ENCODE measurements at regions not wholly inside any gene's neighbourhood (a gene's known extent, or its start where the extent isn't known, plus 50 kb on each side); places are given as distances from the start of the nearest gene placed in this dataset.

GRCh38 chr2:217171874-217172273 lies 312.0 kb upstream of the TNP1 start:
- no peaks in the 10 kb centered on the region for H3K36me3 Mint-ChIP-seq (ENCODE audit: low read depth)
- CTCF ChIA-PET, result interaction anchor here (0.7 to 1.6 kb wide), 2 partner anchors 12 to 53 kb away, joined by 3 read pairs; no protein-coding TSS in a partner anchor
- no peaks in the 10 kb centered on the region for H3K4me1 Mint-ChIP-seq
- peaks cover 7% of the 10 kb centered on the region for H3K9me3 Mint-ChIP-seq (ENCODE audit: low read depth)
- no peak overlapping the region for H3K4me3 Mint-ChIP-seq
- POLR2A ChIA-PET, result no interaction called here
- no peak overlapping the region for H3K27ac Mint-ChIP-seq
- intact Hi-C loops (cut with DNase I, micrococcal nuclease), result no loop called here
- no peak for DNase-seq
- peaks cover 6% of the 10 kb centered on the region for H3K27me3 Mint-ChIP-seq
- no peak for ATAC-seq

GRCh38 chr2:217168496-217168895 lies 308.6 kb upstream of the TNP1 start:
- DNase-seq, result no peak
- ATAC-seq, result no peak
- ChIA-PET CTCF (interaction anchor here (0.7 kb wide), 1 partner anchor 368 kb away, joined by 3 read pairs; no protein-coding TSS in a partner anchor), POLR2A (no interaction called here)
- Mint-ChIP-seq H3K9me3 (ENCODE audit: low read depth) (peaks cover 7% of the 10 kb centered on the region), H3K4me1 (no peaks in the 10 kb centered on the region), H3K27me3 (peaks cover 10% of the 10 kb centered on the region), H3K4me3 (no peak overlapping the region), H3K27ac (no peak overlapping the region), H3K36me3 (ENCODE audit: low read depth) (no peaks in the 10 kb centered on the region)
- intact Hi-C loops (cut with DNase I, micrococcal nuclease), result loop anchor here (5.0 to 10.0 kb wide), 2 partner anchors 346 to 391 kb away; no protein-coding TSS in a partner anchor

- no peak overlapping the region for H3K4me3 Mint-ChIP-seq
- intact Hi-C loops (cut with DNase I, micrococcal nuclease), result loop anchor here (2.0 to 10.0 kb wide), 4 partner anchors 347 to 545 kb away; no protein-coding TSS in a partner anchor
- CTCF ChIA-PET, result interaction anchor here (0.6 kb wide), 1 partner anchor 551 kb away, joined by 3 read pairs; no protein-coding TSS in a partner anchor
Measured at GRCh38 chr2:217167531-217167930, 307.7 kb upstream of the TNP1 start.

GRCh38 chr2:217166241-217166850 lies 306.5 kb upstream of the TNP1 start:
- peaks cover 17% of the 10 kb centered on the region for H3K4me1 Mint-ChIP-seq
- intact Hi-C loops (cut with DNase I, micrococcal nuclease), result loop anchor here (1.0 to 10.0 kb wide), 5 partner anchors 348 to 546 kb away; no protein-coding TSS in a partner anchor
- no peak for ATAC-seq
- no peak for DNase-seq
- peaks cover 7% of the 10 kb centered on the region for H3K9me3 Mint-ChIP-seq (ENCODE audit: low read depth)
- CTCF ChIA-PET, result interaction anchor here (0.6 to 1.2 kb wide), 6 partner anchors 9 to 472 kb away, joined by 3 to 9 read pairs (median 4); no protein-coding TSS in a partner anchor
- H3K4me3 Mint-ChIP-seq, result no peak overlapping the region
- POLR2A ChIA-PET, result no interaction called here
- no peak overlapping the region for H3K27ac Mint-ChIP-seq
- no peaks in the 10 kb centered on the region for H3K36me3 Mint-ChIP-seq (ENCODE audit: low read depth)
- peaks cover 14% of the 10 kb centered on the region for H3K27me3 Mint-ChIP-seq

More at GRCh38 chr2:217167531-217167930, 307.7 kb upstream of the TNP1 start:
- Mint-ChIP-seq H3K9me3 (ENCODE audit: low read depth) (peaks cover 7% of the 10 kb centered on the region), H3K36me3 (ENCODE audit: low read depth) (no peaks in the 10 kb centered on the region), H3K27me3 (peaks cover 10% of the 10 kb centered on the region), H3K4me1 (peaks cover 5% of the 10 kb centered on the region), H3K27ac (no peak overlapping the region)
- ATAC-seq, result no peak
- POLR2A ChIA-PET, result no interaction called here
- DNase-seq, result no peak

- Mint-ChIP-seq H3K4me3 (no peak overlapping the region), H3K4me1 (peaks cover 21% of the 10 kb centered on the region), H3K9me3 (ENCODE audit: low read depth) (peaks cover 2% of the 10 kb centered on the region), H3K27ac (no peak overlapping the region), H3K27me3 (peaks cover 13% of the 10 kb centered on the region), H3K36me3 (ENCODE audit: low read depth) (no peaks in the 10 kb centered on the region)
- DNase-seq (no peak), ATAC-seq (no peak)
- ChIA-PET POLR2A (no interaction called here), CTCF (interaction anchor here (0.8 to 1.2 kb wide), 4 partner anchors 10 to 427 kb away, joined by 3 to 9 read pairs (median 4); no protein-coding TSS in a partner anchor)
- intact Hi-C loops (cut with DNase I, micrococcal nuclease), result loop anchor here (5.0 to 10.0 kb wide), 2 partner anchors 349 to 388 kb away; no protein-coding TSS in a partner anchor
Measured at GRCh38 chr2:217165547-217165946, 305.7 kb upstream of the TNP1 start.

GRCh38 chr2:217163987-217164386 lies 304.1 kb upstream of the TNP1 start:
- H3K9me3 Mint-ChIP-seq (ENCODE audit: low read depth), result no peaks in the 10 kb centered on the region
- DNase-seq, result no peak
- CTCF ChIA-PET, result interaction anchor here (0.8 to 0.9 kb wide), 2 partner anchors 228 to 644 kb away, joined by 3 read pairs; no protein-coding TSS in a partner anchor
- no peak overlapping the region for H3K27ac Mint-ChIP-seq
- no peak overlapping the region for H3K4me3 Mint-ChIP-seq
- intact Hi-C loops (cut with DNase I, micrococcal nuclease), result loop anchor here (10.0 kb wide), 1 partner anchor 351 kb away; no protein-coding TSS in a partner anchor
- peaks cover 11% of the 10 kb centered on the region for H3K27me3 Mint-ChIP-seq
- POLR2A ChIA-PET, result no interaction called here
- H3K4me1 Mint-ChIP-seq, result peaks cover 21% of the 10 kb centered on the region
- no peak for ATAC-seq
- no peaks in the 10 kb centered on the region for H3K36me3 Mint-ChIP-seq (ENCODE audit: low read depth)

GRCh38 chr2:217162533-217162932 lies 302.7 kb upstream of the TNP1 start:
- ChIA-PET CTCF (interaction anchor here (0.6 kb wide), 1 partner anchor 348 kb away, joined by 3 read pairs; no protein-coding TSS in a partner anchor), POLR2A (interaction anchor here (0.6 kb wide), 1 partner anchor 24 kb away, joined by 8 read pairs; no protein-coding TSS in a partner anchor)
- Mint-ChIP-seq H3K27me3 (peaks cover 13% of the 10 kb centered on the region), H3K27ac (no peak overlapping the region), H3K4me3 (no peak overlapping the region), H3K36me3 (ENCODE audit: low read depth) (no peaks in the 10 kb centered on the region), H3K9me3 (ENCODE audit: low read depth) (no peaks in the 10 kb centered on the region), H3K4me1 (peaks cover 21% of the 10 kb centered on the region)
- DNase-seq, result peak; percentile 63
- intact Hi-C loops (cut with DNase I, micrococcal nuclease), result loop anchor here (10.0 kb wide), 1 partner anchor 352 kb away; no protein-coding TSS in a partner anchor
- ATAC-seq, result peak; percentile 68

- H3K9me3 Mint-ChIP-seq (ENCODE audit: low read depth), result no peaks in the 10 kb centered on the region
- peak overlapping the region; percentile 3 for H3K4me3 Mint-ChIP-seq
- DNase-seq (peak; percentile 16), ATAC-seq (no peak)
- ChIA-PET POLR2A (no interaction called here), CTCF (interaction anchor here (0.6 to 0.7 kb wide), 2 partner anchors 174 to 477 kb away, joined by 3 read pairs; no protein-coding TSS in a partner anchor)
- no peak overlapping the region for H3K27ac Mint-ChIP-seq
- no peaks in the 10 kb centered on the region for H3K36me3 Mint-ChIP-seq (ENCODE audit: low read depth)
- intact Hi-C loops (cut with DNase I, micrococcal nuclease), result loop anchor here (10.0 kb wide), 1 partner anchor 354 kb away; no protein-coding TSS in a partner anchor
- peaks cover 21% of the 10 kb centered on the region for H3K4me1 Mint-ChIP-seq
- H3K27me3 Mint-ChIP-seq, result peaks cover 13% of the 10 kb centered on the region
Measured at GRCh38 chr2:217160978-217161973, 301.4 kb upstream of the TNP1 start.

- no peaks in the 10 kb centered on the region for H3K9me3 Mint-ChIP-seq (ENCODE audit: low read depth)
- no peaks in the 10 kb centered on the region for H3K36me3 Mint-ChIP-seq (ENCODE audit: low read depth)
- intact Hi-C loops (cut with DNase I, micrococcal nuclease), result loop anchor here (10.0 kb wide), 1 partner anchor 355 kb away; no protein-coding TSS in a partner anchor
- no peak overlapping the region for H3K27ac Mint-ChIP-seq
- H3K27me3 Mint-ChIP-seq, result peaks cover 13% of the 10 kb centered on the region
- no peak overlapping the region for H3K4me3 Mint-ChIP-seq
- DNase-seq (no peak), ATAC-seq (no peak)
- ChIA-PET CTCF (no interaction called here), POLR2A (no interaction called here)
- peaks cover 21% of the 10 kb centered on the region for H3K4me1 Mint-ChIP-seq
Measured at GRCh38 chr2:217160103-217160743, 300.4 kb upstream of the TNP1 start.

GRCh38 chr2:217158928-217159327 lies 299.1 kb upstream of the TNP1 start:
- POLR2A ChIA-PET, result no interaction called here
- Mint-ChIP-seq H3K4me1 (peaks cover 21% of the 10 kb centered on the region), H3K27me3 (peaks cover 9% of the 10 kb centered on the region), H3K36me3 (ENCODE audit: low read depth) (no peaks in the 10 kb centered on the region), H3K27ac (no peak overlapping the region), H3K9me3 (ENCODE audit: low read depth) (no peaks in the 10 kb centered on the region), H3K4me3 (no peak overlapping the region)
- DNase-seq (no peak), ATAC-seq (no peak)
- intact Hi-C loops (cut with DNase I, micrococcal nuclease), result no loop called here
- CTCF ChIA-PET, result interaction anchor here (1.2 kb wide), 1 partner anchor 12 kb away, joined by 3 read pairs; no protein-coding TSS in a partner anchor

All from activated CD4-positive, alpha-beta T cell treated with anti-CD3 and anti-CD28 coated beads for 36 hours (primary cell).